HEK293T (cell line): ENCODE measurements at regions not wholly inside any gene's neighbourhood (a gene's known extent, or its start where the extent isn't known, plus 50 kb on each side); places are given as distances from the start of the nearest gene placed in this dataset.
"Not testable (repeated sequence)": the region's sequence is repeated elsewhere in the genome, so short reads cannot be mapped to it uniquely, and the experiment has no call there.

ENCODE experiments used
- CTCF ChIA-PET: fragments of 350-600 bp; formaldehyde crosslinking; extraction: SDS; loops from one replicate; lab custom pipeline; 2021; ENCODE audit warnings: antibody characterized with exemption, inconsistent platforms; lab: Yijun Ruan, JAX
- POLR2A ChIA-PET: fragments of 350-600 bp; formaldehyde crosslinking; extraction: SDS; loops from one replicate; lab custom pipeline; 2020; ENCODE audit warnings: antibody characterized with exemption, inconsistent platforms; lab: Yijun Ruan, JAX
- DNase-seq: peaks from one replicate; pipeline ENCODE4 v3.0.0; 2012; ENCODE audit warnings: mixed read lengths; ENCODE audit errors: extremely low spot score
- ARNT ChIP-seq: fragments of 450-650 bp; IDR thresholded peaks from 2 replicates; pipeline ENCODE4 v1.6.1; 2017; ENCODE audit warnings: mild to moderate bottlenecking
- BHLHE40 ChIP-seq: fragments of 450-650 bp; IDR thresholded peaks from 2 replicates; pipeline ENCODE4 v1.6.1; 2016; ENCODE audit warnings: mild to moderate bottlenecking, moderate library complexity, borderline replicate concordance
- CTBP1 ChIP-seq: fragments of 450-650 bp; IDR thresholded peaks from 2 replicates; pipeline ENCODE4 v1.6.1; 2016; ENCODE audit warnings: borderline replicate concordance
- ELF4 ChIP-seq: fragments of 450-650 bp; IDR thresholded peaks from 2 replicates; pipeline ENCODE4 v1.6.1; 2017; ENCODE audit warnings: antibody characterized with exemption
- FOXA1 ChIP-seq: fragments of 450-650 bp; IDR thresholded peaks from 2 replicates; pipeline ENCODE4 v1.6.1; 2016; ENCODE audit warnings: mild to moderate bottlenecking
- FOXK2 ChIP-seq: fragments of 450-650 bp; IDR thresholded peaks from 2 replicates; pipeline ENCODE4 v1.6.1; 2016; ENCODE audit warnings: mild to moderate bottlenecking
- FOXM1 ChIP-seq: fragments of 450-650 bp; IDR thresholded peaks from 2 replicates; pipeline ENCODE4 v1.6.1; 2017; ENCODE audit warnings: mild to moderate bottlenecking, borderline replicate concordance
- HDGF ChIP-seq: fragments of 450-650 bp; IDR thresholded peaks from 2 replicates; pipeline ENCODE4 v1.6.1; 2017; ENCODE audit warnings: antibody characterized with exemption, borderline replicate concordance
- L3MBTL2 ChIP-seq: fragments of 450-650 bp; conservative IDR thresholded peaks from 2 replicates; pipeline ENCODE4 v1.6.1; 2016; ENCODE audit warnings: mild to moderate bottlenecking
- LEF1 ChIP-seq: fragments of 450-650 bp; IDR thresholded peaks from 2 replicates; pipeline ENCODE4 v1.6.1; 2017; ENCODE audit warnings: mild to moderate bottlenecking, borderline replicate concordance
- NFRKB ChIP-seq: fragments of 450-650 bp; IDR thresholded peaks from 2 replicates; pipeline ENCODE4 v1.6.1; 2016; ENCODE audit warnings: mild to moderate bottlenecking, moderate library complexity
- PKNOX1 ChIP-seq: fragments of 450-650 bp; IDR thresholded peaks from 2 replicates; pipeline ENCODE4 v1.6.1; 2016
- SP1 ChIP-seq: fragments of 450-650 bp; IDR thresholded peaks from 2 replicates; pipeline ENCODE4 v1.6.1; 2017
- SUZ12 ChIP-seq: fragments of 450-650 bp; IDR thresholded peaks from 2 replicates; pipeline ENCODE4 v1.6.1; 2016; ENCODE audit warnings: mild to moderate bottlenecking
- TARDBP ChIP-seq: fragments of 450-650 bp; IDR thresholded peaks from 2 replicates; pipeline ENCODE4 v1.6.1; 2016
- ZNF384 ChIP-seq: fragments of 450-650 bp; IDR thresholded peaks from 2 replicates; pipeline ENCODE4 v1.6.1; 2016

- TF ChIP-seq L3MBTL2 (peak; percentile 64; the same call in 1 of the 2 replicates), LEF1 (no peak)
- ChIA-PET CTCF (no interaction called here), POLR2A (no interaction called here)
- DNase-seq, result peak; percentile 39
Measured at GRCh38 chr7:101754424-101755159, 62.8 kb upstream of the CUX1 start.

- POLR2A ChIA-PET, result no interaction called here
- DNase-seq, result no peak
- CTCF ChIA-PET, result no interaction called here
- TF ChIP-seq SP1 (no peak), TARDBP (no peak), ZNF384 (no peak), SUZ12 (no peak), ARNT (no peak), LEF1 (no peak), L3MBTL2 (no peak), FOXK2 (no peak), HDGF (no peak), FOXM1 (no peak), NFRKB (no peak), ELF4 (no peak), BHLHE40 (no peak), PKNOX1 (no peak), CTBP1 (no peak), FOXA1 (no peak)
Measured at GRCh38 chr7:101757879-101758278, 59.5 kb upstream of the CUX1 start.

GRCh38 chr7:101758519-101758918 lies 58.9 kb upstream of the CUX1 start:
- POLR2A ChIA-PET, CTCF ChIA-PET, DNase-seq: not testable (repeated sequence)

- ChIA-PET CTCF (no interaction called here), POLR2A (no interaction called here)
- DNase-seq, result no peak
- no peak for TF ChIP-seq HDGF
- TF ChIP-seq PKNOX1, result no peak
- no peak for TF ChIP-seq BHLHE40
- no peak for TF ChIP-seq SP1
- TF ChIP-seq NFRKB, result no peak
- TF ChIP-seq ZNF384, result no peak
- no peak for TF ChIP-seq LEF1
- no peak for TF ChIP-seq FOXM1
- TF ChIP-seq L3MBTL2, result no peak
- no peak for TF ChIP-seq CTBP1
- no peak for TF ChIP-seq FOXA1
- TF ChIP-seq TARDBP, result no peak
- TF ChIP-seq ARNT, result no peak
- no peak for TF ChIP-seq FOXK2
- no peak for TF ChIP-seq ELF4
- no peak for TF ChIP-seq SUZ12
Measured at GRCh38 chr7:101764221-101764620, 53.2 kb upstream of the CUX1 start.

GRCh38 chr7:101767544-101767943 lies 49.9 kb upstream of the CUX1 start:
- DNase-seq, result no peak
- TF ChIP-seq ZNF384 (no peak), FOXA1 (no peak), L3MBTL2 (no peak), CTBP1 (no peak), FOXK2 (no peak), TARDBP (no peak), NFRKB (no peak), BHLHE40 (no peak), SUZ12 (no peak), ELF4 (no peak), FOXM1 (no peak), PKNOX1 (no peak)
- POLR2A ChIA-PET, result no interaction called here
- CTCF ChIA-PET, result interaction anchor here (0.6 kb wide), 1 partner anchor 14 kb away, joined by 3 read pairs; no protein-coding TSS in a partner anchor
